Left ventricle myocardium inferior (tissue), 1 donor: ENCODE measurements at regions not wholly inside any gene's neighbourhood (a gene's known extent, or its start where the extent isn't known, plus 50 kb on each side); places are given as distances from the start of the nearest gene placed in this dataset.

Experiments used
- DNase-seq: peaks from one replicate; pipeline ENCODE4 v3.0.0-alpha.2; 2020
- H3K27ac ChIP-seq: fragments of 200-600 bp; replicated peaks from 2 replicates; pipeline ENCODE4 v1.8.0; 2021
- H3K27me3 ChIP-seq: fragments of 200-600 bp; 2 replicates; pipeline ENCODE4 v1.8.0; 2021; ENCODE audit warnings: low read depth
- H3K36me3 ChIP-seq: fragments of 200-600 bp; 2 replicates; pipeline ENCODE4 v1.8.0; 2021
- H3K4me1 ChIP-seq: fragments of 200-600 bp; 2 replicates; pipeline ENCODE4 v1.8.0; 2021
- H3K4me3 ChIP-seq: fragments of 200-600 bp; 2 replicates; pipeline ENCODE4 v1.8.0; 2021; ENCODE audit warnings: mild to moderate bottlenecking, moderate library complexity
- H3K9me3 ChIP-seq: fragments of 200-600 bp; replicated peaks from 2 replicates; pipeline ENCODE4 v1.8.0; 2021
- intact Hi-C: fragments of 100-400 bp; cut with micrococcal nuclease; formaldehyde crosslinking; loops from one replicate; pipeline ENCODE4 v1.11.0; 2022
- TF ChIP-seq, protein P1 (sequence below): fragments of 200-600 bp; IDR thresholded peaks from 2 replicates; pipeline ENCODE4 v1.8.0; 2021; ENCODE audit warnings: antibody characterized with exemption, mild to moderate bottlenecking, borderline replicate concordance
- donor health status: DM: no; HTN: yes; CAD: no; lungs with severe emphysema.

DNA sequence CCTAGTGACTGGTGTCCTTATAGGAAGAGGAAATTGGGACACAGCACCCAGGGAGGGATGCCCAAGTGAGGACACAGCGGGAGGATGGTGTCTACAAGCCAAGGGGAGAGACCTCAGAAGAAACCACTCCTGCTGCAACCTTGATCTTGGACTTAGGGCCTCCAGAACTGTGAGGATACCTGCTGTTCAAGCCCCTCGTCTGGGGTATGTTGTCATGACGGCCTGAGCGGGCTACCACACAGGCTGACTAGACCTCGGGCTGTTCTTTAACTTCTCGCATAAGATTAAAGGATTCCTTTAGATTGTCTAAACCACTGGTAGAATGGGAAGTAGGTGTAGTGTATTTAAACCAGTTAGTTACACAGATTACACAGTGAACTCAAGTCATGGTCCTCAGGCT is 138.3 kb downstream of the ASB1 start:
- Histone ChIP-seq H3K4me3 (no peak overlapping the region), H3K27ac (no peak overlapping the region), H3K4me1 (no peaks in the 10 kb centered on the region), H3K27me3 (peaks cover 36% of the 10 kb centered on the region), H3K36me3 (no peaks in the 10 kb centered on the region), H3K9me3 (no peaks in the 10 kb centered on the region)
- DNase-seq = no peak
- TF ChIP-seq, protein P1, sequence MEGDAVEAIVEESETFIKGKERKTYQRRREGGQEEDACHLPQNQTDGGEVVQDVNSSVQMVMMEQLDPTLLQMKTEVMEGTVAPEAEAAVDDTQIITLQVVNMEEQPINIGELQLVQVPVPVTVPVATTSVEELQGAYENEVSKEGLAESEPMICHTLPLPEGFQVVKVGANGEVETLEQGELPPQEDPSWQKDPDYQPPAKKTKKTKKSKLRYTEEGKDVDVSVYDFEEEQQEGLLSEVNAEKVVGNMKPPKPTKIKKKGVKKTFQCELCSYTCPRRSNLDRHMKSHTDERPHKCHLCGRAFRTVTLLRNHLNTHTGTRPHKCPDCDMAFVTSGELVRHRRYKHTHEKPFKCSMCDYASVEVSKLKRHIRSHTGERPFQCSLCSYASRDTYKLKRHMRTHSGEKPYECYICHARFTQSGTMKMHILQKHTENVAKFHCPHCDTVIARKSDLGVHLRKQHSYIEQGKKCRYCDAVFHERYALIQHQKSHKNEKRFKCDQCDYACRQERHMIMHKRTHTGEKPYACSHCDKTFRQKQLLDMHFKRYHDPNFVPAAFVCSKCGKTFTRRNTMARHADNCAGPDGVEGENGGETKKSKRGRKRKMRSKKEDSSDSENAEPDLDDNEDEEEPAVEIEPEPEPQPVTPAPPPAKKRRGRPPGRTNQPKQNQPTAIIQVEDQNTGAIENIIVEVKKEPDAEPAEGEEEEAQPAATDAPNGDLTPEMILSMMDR = no peak
- intact Hi-C loops = no loop called here

DNA sequence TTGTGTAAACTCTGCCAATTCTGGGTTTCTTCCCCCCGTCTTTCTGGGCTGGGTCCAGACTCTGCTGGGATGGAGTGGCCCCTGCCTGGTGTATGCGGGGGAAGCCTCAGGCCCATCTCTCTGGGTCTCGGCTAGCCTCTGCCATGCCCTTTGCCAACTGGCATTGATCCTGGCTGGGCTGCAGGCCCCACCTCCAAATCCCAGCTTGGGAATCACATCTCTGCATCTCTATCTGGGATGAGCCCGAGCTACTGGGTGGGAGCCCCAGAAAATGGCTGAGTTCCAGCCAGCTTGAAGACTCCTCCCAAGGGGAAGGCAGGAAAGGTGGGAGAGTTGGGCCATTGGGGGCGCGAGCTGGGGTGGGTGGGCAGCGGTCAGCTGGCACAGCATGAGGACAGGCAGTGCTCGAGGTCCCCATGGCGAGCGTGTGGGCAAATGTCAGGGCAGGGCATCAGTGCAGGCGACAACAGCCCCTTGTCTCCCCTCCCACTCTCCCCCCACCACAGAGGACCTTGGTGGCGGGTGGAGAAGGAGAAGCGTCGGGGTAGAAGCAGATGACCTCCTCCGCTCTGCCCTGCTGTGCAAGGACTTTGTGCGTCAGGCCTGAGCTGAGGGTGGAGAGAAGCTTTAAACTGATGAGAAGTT is 139.4 kb downstream of the ASB1 start:
- TF ChIP-seq, protein P1 = no peak

DNA sequence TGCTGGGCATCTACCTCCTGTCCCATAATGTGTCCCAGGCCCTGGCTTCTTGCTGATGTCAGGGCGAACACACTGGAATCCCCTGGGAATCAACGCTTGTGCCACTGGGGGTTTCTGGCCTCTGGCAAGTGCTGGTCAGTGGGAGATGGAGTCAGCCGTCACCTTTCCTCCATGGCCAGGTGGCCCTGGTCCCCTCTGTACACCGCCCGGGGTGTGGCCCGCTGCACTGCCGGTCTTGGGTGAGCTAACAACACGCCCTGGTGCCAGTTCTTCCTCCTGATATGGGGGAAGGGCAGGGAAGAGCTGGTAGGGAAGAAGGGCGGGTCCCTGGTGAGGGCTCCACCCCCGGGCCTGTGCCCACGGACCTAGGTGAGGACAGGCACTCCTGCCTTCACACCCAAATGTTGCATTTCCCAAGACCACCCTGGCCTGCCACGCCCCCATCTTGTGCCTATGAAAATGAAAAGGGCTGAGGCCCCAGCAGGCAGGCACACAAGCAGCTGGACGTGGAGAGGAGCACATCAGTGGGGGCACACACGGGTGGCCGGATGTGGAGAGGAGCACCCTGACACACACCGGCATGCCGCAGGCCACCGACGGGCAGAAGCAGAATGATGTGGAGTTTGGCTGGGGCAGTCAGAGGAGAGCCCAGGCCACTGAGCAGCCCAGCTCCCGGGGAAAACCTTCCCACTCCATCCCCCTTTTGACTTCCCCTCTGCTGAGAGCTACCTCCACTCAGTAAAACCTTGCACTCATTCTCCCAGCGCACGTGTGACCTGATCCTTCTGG is 140.5 kb downstream of the ASB1 start:
- H3K4me3 ChIP-seq = no peak overlapping the region
- H3K9me3 ChIP-seq = no peaks in the 10 kb centered on the region
- peaks cover 41% of the 10 kb centered on the region for H3K27me3 ChIP-seq
- TF ChIP-seq, protein P1 = no peak
- no peaks in the 10 kb centered on the region for H3K36me3 ChIP-seq
- DNase-seq = no peak
- no peak overlapping the region for H3K27ac ChIP-seq
- no peaks in the 10 kb centered on the region for H3K4me1 ChIP-seq
- intact Hi-C loops = no loop called here

More for the DNA sequence above, 139.4 kb downstream of the ASB1 start:
- H3K27me3 ChIP-seq = peaks cover 41% of the 10 kb centered on the region
- H3K4me1 ChIP-seq = no peaks in the 10 kb centered on the region
- no peak overlapping the region for H3K4me3 ChIP-seq
- DNase-seq = no peak
- H3K36me3 ChIP-seq = no peaks in the 10 kb centered on the region
- no peaks in the 10 kb centered on the region for H3K9me3 ChIP-seq
- no peak overlapping the region for H3K27ac ChIP-seq
- intact Hi-C loops = no loop called here

DNA sequence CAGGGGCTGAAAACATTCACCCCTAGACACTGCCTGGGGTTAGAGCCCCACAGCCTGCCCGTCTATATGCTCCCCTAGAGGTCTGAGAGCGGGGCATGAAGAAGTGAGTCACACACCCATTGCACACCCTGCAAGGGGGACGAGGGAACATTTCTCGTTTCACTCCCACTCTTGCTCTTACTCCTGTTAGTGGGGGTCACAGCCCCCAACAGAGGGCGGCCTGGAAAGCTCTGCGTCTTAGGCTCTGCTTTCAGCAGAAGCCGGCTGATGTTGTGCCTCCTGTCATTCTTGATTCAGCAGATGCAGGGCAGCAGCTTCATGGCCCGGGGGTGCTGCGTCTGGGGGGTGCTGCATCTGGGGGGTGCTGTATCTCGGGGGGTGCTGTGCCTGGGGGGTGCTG is 141.3 kb downstream of the ASB1 start:
- intact Hi-C loops = no loop called here

DNA sequence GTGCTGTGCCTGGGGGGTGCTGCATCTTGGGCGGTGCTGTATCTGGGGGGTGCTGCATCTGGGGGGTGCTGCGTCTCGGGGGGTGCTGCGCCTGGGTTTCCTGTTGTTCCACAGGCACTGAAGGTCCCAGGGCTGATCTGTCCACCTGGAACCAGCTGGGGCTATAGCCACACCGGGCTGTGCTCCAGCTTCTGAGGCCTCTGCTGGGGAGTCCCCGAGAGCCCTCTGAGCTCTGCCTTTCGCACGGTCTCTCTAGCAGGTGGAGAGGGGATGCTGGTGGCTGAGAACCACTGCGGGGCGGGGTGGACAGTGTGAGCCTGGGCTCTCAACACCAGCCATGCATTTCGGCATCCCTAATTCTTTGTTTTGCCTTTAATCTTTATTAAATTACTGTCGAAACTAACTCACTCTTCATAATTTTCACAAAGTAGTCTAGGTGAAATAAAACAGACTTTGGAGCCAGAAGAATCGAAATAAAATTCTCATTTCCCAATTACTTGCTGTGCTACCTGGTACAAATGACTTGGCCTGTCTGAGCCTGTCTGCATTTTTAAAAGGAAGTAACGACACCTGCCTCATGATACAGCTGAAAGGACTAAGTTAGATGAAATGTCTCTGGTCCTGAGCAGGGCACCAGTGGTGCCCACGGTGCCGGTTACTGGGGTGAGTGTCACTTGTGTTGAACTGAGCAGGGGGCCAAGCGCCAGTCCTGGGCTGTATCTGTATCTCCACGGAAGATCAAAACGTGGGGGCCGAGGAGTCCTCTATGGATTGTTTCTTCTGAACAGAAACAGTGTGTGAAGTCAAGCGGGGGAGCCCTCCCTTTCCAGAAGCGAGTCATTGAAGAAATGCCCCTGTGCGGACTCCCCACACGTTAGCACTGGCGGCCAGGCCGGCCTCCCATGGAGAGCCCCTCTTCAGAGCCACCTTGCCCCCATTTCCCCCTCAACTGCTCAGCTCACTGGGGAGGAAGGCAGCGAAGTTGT is 142.0 kb downstream of the ASB1 start:
- no peak overlapping the region for H3K27ac ChIP-seq
- no peak for DNase-seq
- H3K4me3 ChIP-seq = no peak overlapping the region
- TF ChIP-seq, protein P1 = no peak
- no peaks in the 10 kb centered on the region for H3K9me3 ChIP-seq
- H3K36me3 ChIP-seq = no peaks in the 10 kb centered on the region
- H3K27me3 ChIP-seq = peaks cover 34% of the 10 kb centered on the region
- intact Hi-C loops = no loop called here
- no peaks in the 10 kb centered on the region for H3K4me1 ChIP-seq

More for the DNA sequence above, 141.3 kb downstream of the ASB1 start:
- Histone ChIP-seq H3K9me3 (no peaks in the 10 kb centered on the region), H3K27me3 (peaks cover 41% of the 10 kb centered on the region), H3K4me1 (no peaks in the 10 kb centered on the region), H3K27ac (no peak overlapping the region), H3K4me3 (no peak overlapping the region), H3K36me3 (no peaks in the 10 kb centered on the region)
- DNase-seq = no peak
- TF ChIP-seq, protein P1 = no peak
